SK-N-MC (cell line): ENCODE measurements at regions not wholly inside any gene's neighbourhood (a gene's known extent, or its start where the extent isn't known, plus 50 kb on each side); places are given as distances from the start of the nearest gene placed in this dataset.

ENCODE experiments used
- EZH2 ChIP-seq: fragments of 200-600 bp; sonication (generic); IDR thresholded peaks from one replicate; pipeline ENCODE4 v1.6.1; 2017; ENCODE audit warnings: antibody characterized with exemption
- FOXP2 ChIP-seq: optimal IDR thresholded peaks from 2 replicates; pipeline ENCODE3; 2011; ENCODE audit warnings: mild to moderate bottlenecking, moderate library complexity; ENCODE audit not compliant: insufficient read depth; ENCODE audit errors: extremely low read length, control extremely low read depth
- POLR2AphosphoS5 ChIP-seq: IDR thresholded peaks from 2 replicates; pipeline ENCODE4 v1.6.1; 2012; ENCODE audit warnings: mild to moderate bottlenecking, low read depth, low read length, borderline replicate concordance

GRCh38 chr9:26159575-26160392 lies 481.5 kb upstream of the TUSC1 start:
- TF ChIP-seq POLR2AphosphoS5 = no peak
- no peak for TF ChIP-seq EZH2
- TF ChIP-seq FOXP2 = no peak
